Right lobe of liver (tissue), 6 donors: ENCODE measurements at regions not wholly inside any gene's neighbourhood (a gene's known extent, or its start where the extent isn't known, plus 50 kb on each side); places are given as distances from the start of the nearest gene placed in this dataset.

ENCODE experiments used
- ATAC-seq, 4 donors: fragments of 200-7000 bp; cut with Tn5 transposase; one replicate each; pipeline ENCODE4 v1.9.1; 2020; ENCODE audit warnings: mild to moderate bottlenecking in 4 of 4, moderate library complexity in 4 of 4
- DNase-seq, 3 donors: peaks; one replicate each; pipeline ENCODE4 v3.0.0-alpha.2; 2020
- H3K27ac ChIP-seq, 3 donors: fragments of 200-600 bp; one replicate each; pipeline ENCODE4 v1.8.0; 2022
- H3K27me3 ChIP-seq, 2 donors: fragments of 200-600 bp; one replicate each; pipeline ENCODE4 v1.8.0; 2022
- H3K36me3 ChIP-seq, 4 donors: fragments of 200-600 bp; sonication (generic) in 1 of 4; one replicate each; pipeline versions ENCODE4 v1.5.1 to v1.8.0; 2017 to 2022; ENCODE audit warnings: control low read depth in 1 of 4
- H3K4me1 ChIP-seq, 4 donors: fragments of 200-600 bp; sonication (generic) in 1 of 4; one replicate each; pipeline versions ENCODE4 v1.5.1 to v1.8.0; 2017 to 2022; ENCODE audit warnings: control low read depth in 1 of 4
- H3K4me3 ChIP-seq, 3 donors: fragments of 200-600 bp; one replicate each; pipeline ENCODE4 v1.8.0; 2022
- H3K9me3 ChIP-seq, 4 donors: fragments of 200-600 bp; sonication (generic) in 1 of 4; one replicate each; pipeline versions ENCODE4 v1.5.1 to v1.8.0; 2017 to 2022; ENCODE audit warnings: control low read depth in 1 of 4
- POLR2A ChIP-seq: fragments of 450-650 bp; IDR thresholded peaks from one replicate; pipeline ENCODE4 v1.6.1; 2017; ENCODE audit warnings: antibody characterized with exemption, mild to moderate bottlenecking
- WGBS: methylation state at CpG from one replicate; pipeline ENCODE4 v1.1.6; 2018; ENCODE audit warnings: low coverage, low lambda C conversion rate; ENCODE audit not compliant: insufficient coverage; ENCODE audit errors: missing lambda C conversion rate; 5-methylcytosine and 5-hydroxymethylcytosine counted together
- intact Hi-C, 2 donors: fragments of 100-400 bp; cut with DNase I; formaldehyde crosslinking; loops; one replicate each; pipeline versions ENCODE4 v1.11.2 to v1.14.1; 2022
- TF ChIP-seq, protein P1 (sequence below), 4 donors: fragments of 200-600 bp in 3 of 4; fragments of 450-650 bp in 1 of 4; IDR thresholded peaks; one replicate each; pipeline versions ENCODE4 v1.5.1 to v1.8.0; 2016 to 2022; ENCODE audit warnings: antibody characterized with exemption in 4 of 4, mild to moderate bottlenecking in 2 of 4
- donor health status: DM: no; HTN: yes; CAD: no.
- donor health status: DM: no; HTN: no; CAD: no.
- donor health status: DM: no; HTN: no; CAD: no.
- donor health status: DM: no; HTN: yes; CAD: no.
- donor health status: DM: no; HTN: yes; CAD: no.

DNA sequence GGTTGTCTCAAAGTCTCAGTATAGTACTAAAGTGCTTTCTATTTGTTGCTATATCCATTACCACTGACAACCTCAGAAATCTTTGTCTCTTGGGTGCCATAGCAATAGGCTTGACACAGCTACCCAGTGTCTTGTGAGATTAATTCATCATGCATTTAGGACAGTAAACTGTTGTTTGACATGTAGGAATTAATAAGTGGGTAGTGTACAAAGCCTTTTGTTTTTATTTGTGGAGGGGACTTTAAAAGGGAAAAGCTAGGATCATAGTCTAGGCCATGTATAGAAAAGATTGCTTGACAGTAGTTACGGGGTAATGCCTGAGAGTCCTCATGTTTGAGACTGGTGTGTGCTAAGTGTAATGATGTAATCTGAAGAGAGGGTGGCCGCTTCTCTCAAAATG, 102.6 kb upstream of the AGR3 start:
- peaks cover 0 to 9% (median 4%) of the 10 kb centered on the region in 4 donors for H3K4me1 ChIP-seq
- H3K27ac ChIP-seq, result no peak overlapping the region
- no peaks in the 10 kb centered on the region for H3K36me3 ChIP-seq
- intact Hi-C loops, result loop anchor here in 1 of 2 donors (10.0 kb wide), 1 partner anchor 310 kb away; the partner anchor contains the start of gene AHR
- H3K27me3 ChIP-seq, result no peaks in the 10 kb centered on the region
- no peaks in the 10 kb centered on the region for H3K9me3 ChIP-seq
- H3K4me3 ChIP-seq, result no peak overlapping the region
- WGBS, result 91% methylated on average over 2 of the region's 2 CpGs
- DNase-seq (no peak), ATAC-seq (no peak)
- TF ChIP-seq, protein P1, sequence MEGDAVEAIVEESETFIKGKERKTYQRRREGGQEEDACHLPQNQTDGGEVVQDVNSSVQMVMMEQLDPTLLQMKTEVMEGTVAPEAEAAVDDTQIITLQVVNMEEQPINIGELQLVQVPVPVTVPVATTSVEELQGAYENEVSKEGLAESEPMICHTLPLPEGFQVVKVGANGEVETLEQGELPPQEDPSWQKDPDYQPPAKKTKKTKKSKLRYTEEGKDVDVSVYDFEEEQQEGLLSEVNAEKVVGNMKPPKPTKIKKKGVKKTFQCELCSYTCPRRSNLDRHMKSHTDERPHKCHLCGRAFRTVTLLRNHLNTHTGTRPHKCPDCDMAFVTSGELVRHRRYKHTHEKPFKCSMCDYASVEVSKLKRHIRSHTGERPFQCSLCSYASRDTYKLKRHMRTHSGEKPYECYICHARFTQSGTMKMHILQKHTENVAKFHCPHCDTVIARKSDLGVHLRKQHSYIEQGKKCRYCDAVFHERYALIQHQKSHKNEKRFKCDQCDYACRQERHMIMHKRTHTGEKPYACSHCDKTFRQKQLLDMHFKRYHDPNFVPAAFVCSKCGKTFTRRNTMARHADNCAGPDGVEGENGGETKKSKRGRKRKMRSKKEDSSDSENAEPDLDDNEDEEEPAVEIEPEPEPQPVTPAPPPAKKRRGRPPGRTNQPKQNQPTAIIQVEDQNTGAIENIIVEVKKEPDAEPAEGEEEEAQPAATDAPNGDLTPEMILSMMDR (IDR thresholded peaks at IDR 0.05), result no peak
- TF ChIP-seq POLR2A, result no peak

DNA sequence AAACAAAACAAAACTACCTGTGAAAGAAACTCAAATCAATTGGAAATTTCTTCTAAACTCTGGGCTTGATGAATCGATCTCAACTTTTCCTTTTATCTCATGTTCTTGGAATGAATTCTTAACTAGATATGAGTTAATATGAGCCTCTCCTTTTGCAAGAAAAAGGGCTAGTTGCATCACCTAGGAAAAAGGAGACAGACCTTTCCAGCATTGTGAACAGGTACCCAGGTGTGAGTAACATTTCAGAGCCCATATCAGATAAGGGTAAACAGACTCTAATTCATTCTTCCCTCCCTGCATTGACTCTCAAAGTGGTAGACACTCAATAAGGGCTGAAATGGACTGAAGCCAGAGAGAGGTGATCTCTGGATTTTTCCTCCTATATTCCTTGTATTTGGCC, 103.8 kb upstream of the AGR3 start:
- no peaks in the 10 kb centered on the region for H3K36me3 ChIP-seq
- 36% methylated on average over 1 of the region's 1 CpG for WGBS
- no peak for TF ChIP-seq POLR2A
- TF ChIP-seq, protein P1 (IDR thresholded peaks at IDR 0.05), result no peak
- H3K27ac ChIP-seq, result no peak overlapping the region
- no peak for ATAC-seq
- H3K27me3 ChIP-seq, result no peaks in the 10 kb centered on the region
- H3K4me1 ChIP-seq, result peaks cover 0 to 19% (median 9%) of the 10 kb centered on the region in 4 donors
- DNase-seq, result no peak
- intact Hi-C loops, result loop anchor here in 1 of 2 donors (10.0 kb wide), 1 partner anchor 309 kb away; the partner anchor contains the start of gene AHR
- H3K4me3 ChIP-seq, result no peak overlapping the region
- H3K9me3 ChIP-seq, result no peaks in the 10 kb centered on the region

GRCh38 chr7:16986755-16987154, 105.0 kb upstream of the AGR3 start:
- intact Hi-C loops, result loop anchor here in 1 of 2 donors (10.0 kb wide), 1 partner anchor 308 kb away; the partner anchor contains the start of gene AHR
- Histone ChIP-seq H3K27me3 (no peaks in the 10 kb centered on the region), H3K4me3 (no peak overlapping the region), H3K36me3 (no peaks in the 10 kb centered on the region), H3K9me3 (no peaks in the 10 kb centered on the region), H3K27ac (no peak overlapping the region), H3K4me1 (peaks cover 0 to 19% (median 9%) of the 10 kb centered on the region in 4 donors)
- ATAC-seq, result no peak
- TF ChIP-seq POLR2A, result no peak
- whole genome bisulfite sequencing, result 86% methylated on average over 1 of the region's 1 CpG
- no peak for DNase-seq

GRCh38 chr7:16989811-16990413, 108.1 kb upstream of the AGR3 start:
- intact Hi-C loops, result loop anchor here in 1 of 2 donors (10.0 kb wide), 1 partner anchor 305 kb away; the partner anchor contains the start of gene AHR
- no peaks in the 10 kb centered on the region for H3K27me3 ChIP-seq
- H3K4me1 ChIP-seq, result peaks cover 0 to 25% (median 6%) of the 10 kb centered on the region in 4 donors
- no peaks in the 10 kb centered on the region for H3K36me3 ChIP-seq
- peak; percentile 65 to 91 (median 77) for DNase-seq
- peak; percentile 85 to 95 (median 87) for ATAC-seq
- 9% methylated on average over 7 of the region's 7 CpGs for WGBS
- peak overlapping the region in 2 of 3 donors; percentile 21 to 22 for H3K4me3 ChIP-seq
- TF ChIP-seq, protein P1 (IDR thresholded peaks at IDR 0.05), result no peak
- TF ChIP-seq POLR2A, result peak; percentile 32
- peak overlapping the region in 2 of 3 donors; percentile 51 to 63 for H3K27ac ChIP-seq
- no peaks in the 10 kb centered on the region for H3K9me3 ChIP-seq

DNA sequence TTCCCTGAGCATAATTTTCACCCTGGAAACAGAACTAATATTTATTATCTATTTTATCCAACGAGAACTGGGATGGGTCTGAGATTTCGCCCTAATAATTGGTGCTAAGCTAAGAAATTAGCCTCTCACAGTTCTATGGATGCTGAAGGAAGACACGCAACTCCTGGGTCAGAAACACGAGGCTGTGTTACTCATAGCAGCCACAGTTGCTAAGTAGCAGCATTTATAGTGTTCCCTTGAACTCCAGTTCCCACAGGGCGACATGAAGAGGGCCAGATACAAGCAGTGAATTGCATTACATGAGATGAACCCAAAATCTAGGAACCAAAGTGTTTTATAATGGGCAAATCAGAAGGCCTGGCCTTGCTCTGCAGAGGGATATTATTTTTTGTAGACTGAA, 109.8 kb upstream of the AGR3 start:
- DNase-seq (no peak), ATAC-seq (no peak)
- TF ChIP-seq, protein P1 (IDR thresholded peaks at IDR 0.05), result no peak
- no peak for TF ChIP-seq POLR2A
- Histone ChIP-seq H3K27ac (no peak overlapping the region), H3K9me3 (no peaks in the 10 kb centered on the region), H3K27me3 (no peaks in the 10 kb centered on the region), H3K4me1 (peaks cover 0 to 25% (median 6%) of the 10 kb centered on the region in 4 donors), H3K4me3 (no peak overlapping the region), H3K36me3 (no peaks in the 10 kb centered on the region)
- WGBS, result 80% methylated on average over 1 of the region's 5 CpGs
- intact Hi-C loops, result no loop called here
